ENCODE measurements at regions not wholly inside any gene's neighbourhood (a gene's known extent, or its start where the extent isn't known, plus 50 kb on each side); places are given as distances from the start of the nearest gene placed in this dataset.

DNA sequence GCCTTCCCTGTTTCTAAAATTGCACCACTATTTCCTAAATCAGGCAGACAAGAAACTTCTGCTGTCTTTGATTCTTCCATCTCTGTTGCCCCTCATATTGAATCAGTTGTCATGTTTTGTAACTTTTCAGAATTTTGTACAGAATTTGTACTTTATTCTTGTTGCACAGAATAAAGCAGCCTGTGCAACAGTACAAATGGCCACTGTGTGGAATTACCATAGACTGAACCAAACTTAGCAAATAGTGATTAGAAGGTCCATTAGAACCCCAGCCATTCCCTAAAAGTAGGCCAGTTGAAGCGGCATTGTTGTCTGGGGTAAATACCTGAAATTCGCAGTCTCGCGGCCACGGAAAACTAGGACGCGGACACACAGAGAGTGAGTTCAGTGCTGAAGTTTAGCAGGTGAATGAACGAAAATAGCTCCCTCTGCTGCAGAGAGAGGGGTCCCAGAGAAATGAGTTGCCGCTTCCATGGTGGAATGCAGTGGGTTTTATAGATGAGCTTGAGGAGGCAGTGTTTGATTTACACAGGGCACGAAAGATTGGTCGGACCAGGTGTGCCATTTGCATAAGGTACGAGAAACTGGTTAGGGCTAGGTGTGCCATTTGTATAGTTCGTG lies 71.8 kb downstream of the C4orf33 start:
- FAIRE-seq, result no peak

DNA sequence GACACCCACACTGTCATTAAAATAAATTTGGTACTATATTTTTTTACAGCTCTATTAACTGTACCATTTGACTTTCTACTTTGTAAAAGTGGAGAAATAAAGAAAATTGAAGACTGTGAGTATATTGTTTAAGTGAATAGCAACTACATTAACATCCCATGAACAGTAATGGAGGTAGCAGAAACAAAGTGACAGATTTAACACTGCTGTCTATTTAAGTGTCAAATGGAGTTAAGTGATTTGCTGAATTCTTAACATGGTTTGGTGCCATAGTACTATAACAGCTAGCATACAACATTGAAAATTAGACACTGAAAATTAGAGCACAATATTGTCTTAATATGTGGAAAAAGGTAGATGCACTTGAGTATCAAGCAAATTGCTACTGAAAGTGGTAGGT lies 76.2 kb downstream of the C4orf33 start:
- no peak for FAIRE-seq

DNA sequence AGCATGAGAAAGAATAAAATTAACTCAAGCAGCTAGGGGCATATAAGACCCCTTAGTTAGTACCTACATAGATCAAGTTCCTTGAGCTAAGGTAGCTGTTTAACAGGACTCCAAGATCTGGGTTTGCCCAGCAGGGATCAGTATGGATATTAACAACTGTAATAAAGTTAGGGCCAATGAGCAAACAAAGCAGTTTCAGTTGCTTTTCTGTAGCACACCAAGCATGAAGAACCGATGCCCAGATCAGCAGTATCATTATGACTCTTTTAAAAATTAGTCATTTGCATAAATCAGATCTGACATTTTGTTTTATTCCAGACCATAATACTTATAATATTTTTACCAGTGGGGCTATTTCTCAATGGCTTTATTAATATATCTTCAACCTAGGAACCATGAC lies 80.9 kb downstream of the C4orf33 start:
- no peak for FAIRE-seq

DNA sequence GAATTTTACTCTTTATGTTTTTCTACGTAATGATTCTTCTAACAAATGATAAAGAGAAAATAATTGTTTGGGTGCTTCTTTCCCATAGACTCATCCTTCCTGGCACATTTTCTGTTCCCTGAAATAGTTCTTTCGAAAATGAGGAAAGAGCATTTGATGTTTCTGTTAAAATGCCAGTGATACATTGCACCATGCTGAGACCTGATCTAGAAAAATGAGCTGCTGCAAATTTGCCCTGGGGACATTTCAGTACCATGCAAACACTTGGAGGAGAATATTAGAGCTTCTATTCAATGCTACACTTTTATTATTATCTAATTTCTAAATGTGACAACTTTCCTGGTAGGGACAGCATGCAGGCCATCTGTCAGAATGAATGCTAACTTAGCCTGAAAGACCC lies 83.3 kb downstream of the C4orf33 start:
- no peak for FAIRE-seq

DNA sequence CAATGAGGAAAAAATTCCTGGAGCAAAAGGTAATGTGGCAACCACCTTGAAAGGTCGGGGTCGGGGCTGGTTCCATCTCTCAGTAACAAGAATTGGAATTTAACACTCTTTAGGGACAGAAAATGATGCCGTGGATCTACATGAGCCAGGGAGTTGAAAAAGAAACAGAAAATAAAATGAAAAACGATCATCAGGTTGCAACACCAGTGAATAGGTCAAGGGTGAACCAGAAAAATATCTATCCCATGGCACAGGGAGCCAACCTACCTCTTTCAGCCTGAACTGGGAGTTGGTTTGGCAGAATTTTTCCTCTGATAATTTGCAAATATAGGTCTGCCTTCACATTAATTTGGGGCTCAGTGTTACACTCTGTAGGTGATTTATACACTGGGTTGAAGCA lies 93.7 kb downstream of the C4orf33 start:
- no peak for FAIRE-seq

DNA sequence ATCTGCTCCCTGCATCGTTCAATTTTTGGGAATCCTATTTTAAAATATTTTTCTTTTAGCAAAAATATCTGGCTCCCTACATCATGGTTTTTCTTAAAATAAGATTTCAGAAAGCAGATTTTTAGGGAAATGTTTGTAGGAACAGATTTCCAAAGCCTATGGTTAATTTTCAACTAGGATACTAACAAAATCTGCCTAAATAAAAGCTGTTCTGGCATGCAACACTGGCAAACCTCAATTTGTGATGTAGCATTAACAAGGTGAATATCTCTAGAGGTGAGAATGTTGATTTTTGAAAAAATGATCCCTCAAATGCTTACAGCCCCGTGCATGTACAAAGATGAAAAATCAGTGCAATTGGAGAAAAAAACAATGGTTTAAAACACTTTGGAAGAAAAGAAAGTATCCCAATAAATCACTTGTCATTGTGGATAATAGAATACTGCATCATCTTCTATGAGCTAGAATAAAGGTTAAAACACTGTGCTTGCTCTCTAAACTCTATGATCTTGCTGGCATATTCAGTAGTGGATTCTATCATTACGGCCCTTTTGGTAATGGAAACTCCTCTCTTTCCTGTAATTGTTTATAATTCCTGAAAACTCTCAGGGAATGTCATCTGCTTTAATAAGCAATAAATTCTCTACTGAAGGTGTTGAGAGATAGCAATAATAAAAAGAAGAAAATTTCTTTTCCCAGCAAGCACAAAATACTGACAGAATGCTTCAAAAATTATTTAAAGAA lies 97.6 kb downstream of the C4orf33 start:
- no peak for FAIRE-seq

DNA sequence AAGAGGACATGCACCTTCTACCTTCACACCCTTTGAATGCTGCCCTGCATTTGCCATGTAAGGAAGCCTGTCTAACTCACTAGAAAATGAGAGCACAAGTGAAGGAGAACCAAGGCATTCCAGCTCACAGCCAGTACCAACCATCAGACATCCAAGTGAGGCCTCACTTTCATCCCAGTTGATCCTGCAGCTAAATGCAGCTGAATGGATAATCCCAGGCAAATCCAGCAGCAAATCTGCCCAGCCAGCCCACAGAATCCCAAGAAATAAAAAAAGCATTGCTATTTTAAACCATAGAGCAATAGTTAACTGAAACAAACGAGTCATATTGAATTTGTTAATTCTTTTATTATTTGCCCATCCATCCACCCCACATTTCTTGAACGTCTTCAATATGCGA lies 112.5 kb downstream of the C4orf33 start:
- no peak for FAIRE-seq

DNA sequence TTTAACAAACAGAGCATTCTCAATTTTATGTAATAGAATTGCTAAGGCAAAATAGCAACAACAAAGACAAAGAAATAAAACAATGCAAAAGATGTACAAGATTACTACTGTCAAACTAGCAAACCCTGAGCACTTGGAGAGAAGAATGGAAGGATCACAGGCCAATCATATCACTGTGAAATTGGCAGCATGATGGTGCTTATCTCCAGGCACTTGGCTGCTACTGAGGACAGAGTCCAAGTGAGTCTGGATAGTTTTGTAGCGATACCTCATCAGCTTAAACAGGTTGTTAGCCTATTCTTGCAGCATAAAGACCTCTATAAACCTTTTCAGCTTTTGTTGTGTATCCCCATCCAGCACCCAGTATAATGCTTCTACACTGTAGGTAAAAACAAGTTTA lies 117.7 kb downstream of the C4orf33 start:
- FAIRE-seq, result no peak

DNA sequence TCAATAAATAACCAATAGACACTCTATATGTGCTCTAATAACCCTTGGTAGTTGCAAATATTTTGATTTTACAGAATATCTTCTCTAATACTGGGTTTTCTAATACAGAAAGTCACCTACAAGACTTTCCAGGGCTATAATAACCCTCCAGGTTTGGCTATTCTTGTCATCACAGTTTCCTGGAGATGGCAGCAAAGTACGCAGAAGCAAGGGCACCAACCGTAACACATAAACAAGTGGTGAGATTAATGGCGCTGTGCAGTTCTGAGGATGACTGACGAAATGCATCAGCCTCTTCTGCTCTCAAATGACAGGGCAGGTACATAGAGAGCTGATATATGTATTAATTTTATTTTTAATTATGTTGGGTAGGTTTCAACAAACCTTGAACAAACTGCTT lies 122.4 kb downstream of the C4orf33 start:
- FAIRE-seq, result no peak

DNA sequence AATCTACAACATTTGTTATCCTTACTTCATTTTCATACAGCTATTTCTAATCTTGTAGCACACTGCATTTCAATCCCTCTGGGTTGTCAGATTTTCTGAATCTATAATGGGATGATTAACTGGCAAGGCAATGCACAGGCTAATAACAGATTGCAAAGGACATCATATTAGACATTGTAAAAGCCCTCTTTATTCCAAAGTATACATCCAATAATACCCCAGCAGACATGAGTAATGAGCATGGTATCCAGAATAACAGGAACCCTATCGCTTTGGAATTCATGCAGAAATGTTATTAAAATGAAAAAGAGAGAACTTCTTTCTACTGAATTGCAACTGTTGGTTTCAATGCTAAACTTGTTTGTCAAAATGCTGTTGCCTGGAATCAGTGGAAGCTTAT lies 122.9 kb downstream of the C4orf33 start:
- no peak for FAIRE-seq

DNA sequence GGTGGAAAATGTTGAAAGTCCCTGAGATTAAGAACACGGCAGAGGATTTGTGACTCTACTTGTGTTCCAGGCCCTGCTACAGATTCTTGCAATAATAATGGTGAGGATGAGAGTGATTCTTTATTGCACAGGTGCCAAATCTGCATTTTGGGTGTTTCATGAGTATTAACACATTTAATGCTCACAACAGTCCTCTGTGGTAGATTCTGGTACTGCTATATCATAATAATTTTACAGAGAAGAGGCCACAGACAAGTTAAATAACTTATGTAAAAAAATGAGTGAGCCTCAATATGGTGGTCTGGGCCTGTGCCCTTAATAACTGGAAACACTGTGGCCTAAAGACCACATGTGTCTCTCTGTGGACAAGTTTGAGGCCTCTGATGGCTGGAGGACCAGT lies 124.3 kb downstream of the C4orf33 start:
- no peak for FAIRE-seq

DNA sequence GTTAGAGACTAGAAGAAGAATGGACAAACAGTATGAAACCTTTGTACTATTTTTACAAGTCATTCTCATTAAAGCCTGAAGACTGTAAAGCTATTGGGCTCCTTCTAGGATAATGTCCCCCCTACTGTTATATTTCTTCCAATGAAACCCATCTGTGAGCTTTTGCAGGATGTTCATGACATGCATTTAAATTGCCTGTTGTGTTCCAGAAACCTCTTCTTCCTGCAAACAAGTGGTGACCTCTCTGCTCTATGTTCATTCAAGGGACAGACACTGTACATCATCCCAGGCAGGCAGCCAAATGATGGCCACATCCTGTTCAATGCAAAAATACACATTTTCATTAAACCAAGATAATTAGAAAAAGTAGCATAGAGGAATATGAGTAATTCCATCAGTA lies 128.0 kb downstream of the C4orf33 start:
- no peak for FAIRE-seq

DNA sequence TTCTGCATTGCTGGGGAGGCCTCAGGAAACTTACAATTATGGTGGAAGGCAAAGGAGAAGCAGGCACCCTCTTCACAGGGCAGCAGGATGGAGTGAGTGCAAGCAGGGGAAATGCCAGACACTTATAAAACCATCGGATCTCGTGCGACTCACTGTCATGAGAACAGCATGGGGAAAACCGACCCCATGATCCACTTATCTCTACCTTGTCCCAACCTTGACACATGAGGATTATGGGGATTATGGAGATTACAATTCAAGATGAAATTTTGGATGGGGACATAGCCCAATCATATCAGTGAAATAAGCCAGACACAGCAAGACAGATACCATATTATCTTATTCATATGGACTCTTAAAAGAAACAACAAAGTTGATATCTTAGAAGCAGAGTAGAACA lies 134.9 kb downstream of the C4orf33 start:
- FAIRE-seq, result no peak

DNA sequence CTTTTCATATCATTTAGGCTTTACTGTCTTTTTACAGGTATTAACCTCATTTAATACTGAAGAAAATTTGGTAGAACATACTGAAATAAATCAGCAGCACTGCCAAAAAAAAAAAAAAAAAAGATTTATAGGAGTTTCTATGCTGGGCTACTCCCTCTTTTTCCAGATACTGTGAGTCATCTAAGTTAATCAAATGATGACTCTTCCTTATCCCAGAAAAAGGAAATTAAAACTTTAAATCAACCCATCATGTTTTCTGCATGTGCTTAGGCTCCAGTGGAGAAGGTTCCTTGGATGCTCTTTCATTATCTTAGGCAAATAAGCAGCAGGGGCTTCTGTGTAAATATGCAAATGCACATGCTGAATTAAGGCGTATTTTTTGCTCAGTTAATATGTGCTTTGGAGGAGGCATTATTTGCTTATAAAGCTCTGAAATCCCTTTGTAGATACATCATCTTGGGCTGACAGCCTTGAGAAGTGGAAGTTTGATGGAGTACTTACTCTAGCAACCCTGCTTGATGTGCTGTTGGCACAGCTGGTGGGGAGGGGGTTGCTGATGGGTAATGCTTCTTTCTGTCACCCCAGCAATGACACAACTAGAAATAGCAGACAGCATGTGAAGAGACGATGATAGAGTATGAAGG lies 136.1 kb downstream of the C4orf33 start:
- no peak for FAIRE-seq

DNA sequence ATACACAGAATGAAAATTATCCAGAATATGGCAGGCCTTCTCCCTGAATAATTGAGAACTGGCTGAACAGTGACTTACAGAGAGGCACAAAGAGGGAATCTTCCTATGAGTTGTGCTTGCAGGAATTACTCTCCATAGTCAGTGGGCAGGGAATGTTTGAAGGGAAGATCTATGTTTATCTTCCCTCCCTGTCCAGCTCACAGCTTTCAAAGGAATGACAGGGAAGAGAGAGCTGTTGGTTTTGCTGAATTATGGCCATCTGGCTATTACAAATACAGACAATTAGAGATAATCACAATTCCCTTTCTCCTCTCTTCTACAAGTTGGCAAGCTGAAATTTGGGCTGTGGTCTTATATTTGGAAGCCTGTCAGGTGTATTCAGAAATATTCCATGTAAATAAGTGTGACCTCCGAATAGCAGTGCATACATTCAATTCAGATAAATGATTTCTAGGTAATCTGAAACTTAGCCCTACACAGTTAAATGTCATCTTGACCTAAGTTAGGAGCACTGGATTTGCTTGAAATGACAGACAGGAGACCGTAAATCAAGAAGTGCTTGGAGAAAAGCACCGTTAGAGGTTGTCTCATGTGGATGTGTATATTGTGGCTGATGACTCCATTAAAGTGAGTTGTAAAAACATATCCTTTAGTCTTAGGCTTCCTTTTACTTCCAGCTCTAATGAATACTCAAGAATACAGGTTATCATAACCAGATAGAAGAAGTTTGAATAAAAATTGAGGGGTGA lies 136.8 kb downstream of the C4orf33 start:
- no peak for FAIRE-seq

DNA sequence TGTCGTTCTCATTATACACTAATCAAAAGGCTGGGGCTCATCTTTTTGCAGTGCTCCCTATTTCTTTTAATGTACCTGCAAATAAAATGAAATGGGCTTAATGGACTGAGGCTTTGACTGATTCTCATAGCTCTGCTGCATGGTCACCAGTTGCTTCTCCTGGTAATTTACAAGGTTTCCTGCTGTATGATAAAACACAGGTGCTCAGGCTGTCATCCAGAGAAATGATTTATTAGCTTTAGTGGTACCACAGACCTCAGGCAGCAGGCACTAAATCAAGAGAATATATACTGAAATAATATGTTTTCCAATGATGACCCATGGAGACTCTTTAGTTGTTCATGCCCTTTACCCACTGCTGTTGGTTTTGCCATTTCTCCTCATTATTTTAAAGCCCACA lies 137.7 kb downstream of the C4orf33 start:
- no peak for FAIRE-seq

DNA sequence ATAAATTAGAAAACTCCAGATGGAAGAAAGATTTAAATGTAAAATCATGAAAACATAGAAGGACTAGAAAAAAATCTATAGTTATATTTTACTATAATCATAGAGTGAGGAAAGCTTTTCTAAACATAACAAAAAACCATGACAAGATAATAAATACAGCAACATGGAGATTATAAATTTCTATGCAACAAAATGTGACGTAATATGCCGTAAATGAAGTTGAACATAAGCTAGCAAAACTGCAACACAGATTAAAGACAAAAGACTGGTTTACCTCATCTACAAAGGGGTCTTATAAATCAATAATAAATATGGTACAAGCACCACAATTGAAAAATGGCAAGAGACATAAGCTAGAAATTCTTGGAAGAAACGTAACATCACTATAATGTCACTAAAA lies 140.4 kb downstream of the C4orf33 start:
- FAIRE-seq, result no peak

DNA sequence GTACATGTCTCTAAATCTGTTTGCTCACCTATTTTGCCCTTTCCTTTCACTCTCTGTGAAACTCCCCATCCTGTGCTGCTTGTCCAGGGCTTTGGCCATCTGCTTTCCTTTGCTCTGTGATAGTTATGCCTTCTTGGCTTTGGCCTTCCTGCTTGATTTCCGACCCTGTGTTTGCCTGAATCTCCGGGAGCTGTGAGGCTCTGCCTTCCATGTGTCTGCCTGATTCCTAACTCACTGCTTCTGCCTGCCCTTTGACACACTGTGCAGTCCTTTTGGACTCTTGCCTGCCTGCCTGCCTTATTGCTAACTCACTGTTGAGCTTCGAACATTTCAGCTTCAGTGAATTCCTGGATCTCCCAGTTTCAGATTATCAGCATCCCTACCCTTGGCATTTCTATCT lies 143.1 kb downstream of the C4orf33 start:
- no peak for FAIRE-seq

DNA sequence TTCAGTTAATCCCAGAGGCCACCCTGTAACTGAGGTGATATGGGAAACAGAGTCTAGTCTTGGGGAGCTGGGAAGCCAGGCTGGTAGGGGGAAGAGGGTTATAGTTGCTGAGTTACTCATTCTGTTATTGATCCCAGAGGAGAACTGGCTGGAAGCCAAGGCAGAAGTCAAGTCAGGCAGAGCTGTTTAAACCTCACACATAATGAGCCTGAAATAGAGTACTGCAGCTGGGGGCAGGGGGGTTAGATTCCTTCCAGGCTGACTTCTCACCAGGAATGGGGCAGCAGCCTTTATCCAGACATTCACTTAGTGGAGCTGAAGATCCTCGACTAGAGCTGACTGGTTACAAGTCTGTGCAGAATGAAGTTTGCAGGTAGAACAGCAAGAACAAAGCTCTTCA lies 144.9 kb downstream of the C4orf33 start:
- FAIRE-seq, result no peak

DNA sequence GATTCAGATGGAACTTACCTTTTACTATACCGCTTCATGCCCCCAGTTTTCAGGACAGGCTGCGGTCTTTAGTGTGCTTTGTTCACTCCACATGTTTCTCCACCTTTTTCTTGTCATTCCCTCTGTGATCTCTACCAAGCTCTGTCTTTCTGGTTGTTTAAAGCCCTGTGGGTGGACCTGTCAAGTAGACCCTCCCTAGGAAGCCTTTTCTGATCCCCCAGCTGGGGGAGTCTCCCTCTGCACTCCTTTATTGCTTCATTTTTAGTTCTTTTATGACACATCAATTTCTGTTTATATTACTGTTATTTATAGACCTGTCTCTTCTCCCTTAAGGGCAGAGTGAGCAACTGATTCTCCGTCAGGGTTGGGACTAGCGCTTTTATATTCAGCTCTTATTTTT lies 150.2 kb downstream of the C4orf33 start:
- FAIRE-seq, result no peak

DNA sequence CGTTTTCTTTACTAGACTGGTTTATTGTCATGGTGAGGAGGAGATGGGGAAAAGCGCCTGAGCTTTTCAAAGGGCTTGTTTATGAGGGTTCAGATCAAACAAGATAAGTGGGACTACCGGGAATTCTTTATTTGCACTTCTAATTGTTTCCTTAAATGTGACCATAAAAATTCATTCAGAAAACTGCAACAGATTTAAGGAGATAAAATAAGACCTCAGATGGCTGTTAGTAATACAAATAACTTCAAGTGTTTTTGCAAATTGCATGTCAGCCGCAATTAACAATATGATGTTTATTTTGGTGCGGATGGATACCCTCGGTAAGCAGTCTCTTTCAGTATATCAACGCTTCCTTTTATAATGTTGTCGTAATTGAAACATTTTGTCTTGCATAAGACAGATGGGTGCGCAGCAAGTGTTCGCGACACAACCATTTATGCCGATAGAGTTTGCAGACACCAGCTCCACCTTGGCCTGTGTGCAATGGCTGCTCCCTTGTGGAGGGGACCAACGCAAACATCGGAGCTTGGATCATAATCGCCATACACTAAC lies 151.0 kb downstream of the C4orf33 start:
- peak; percentile 60 for FAIRE-seq

DNA sequence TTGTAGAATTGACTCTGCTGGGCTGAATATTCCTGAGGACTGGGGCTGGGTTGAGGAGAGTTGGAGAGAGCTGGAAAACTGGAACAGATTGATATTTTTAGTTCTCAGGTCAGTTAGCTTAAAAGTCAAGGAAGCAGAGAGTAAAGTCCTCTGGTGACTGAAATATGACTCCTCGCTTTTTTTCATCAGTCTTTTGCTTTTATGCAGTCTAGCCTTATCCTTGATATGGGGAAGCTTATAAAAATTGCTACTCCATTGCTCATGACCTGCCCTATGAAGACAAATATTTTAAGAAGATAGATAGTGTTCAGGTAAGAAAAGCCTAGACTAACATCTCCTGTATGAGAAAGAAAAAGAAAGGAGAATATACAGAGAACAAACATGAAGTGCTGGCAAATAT lies 152.7 kb downstream of the C4orf33 start:
- FAIRE-seq, result no peak

DNA sequence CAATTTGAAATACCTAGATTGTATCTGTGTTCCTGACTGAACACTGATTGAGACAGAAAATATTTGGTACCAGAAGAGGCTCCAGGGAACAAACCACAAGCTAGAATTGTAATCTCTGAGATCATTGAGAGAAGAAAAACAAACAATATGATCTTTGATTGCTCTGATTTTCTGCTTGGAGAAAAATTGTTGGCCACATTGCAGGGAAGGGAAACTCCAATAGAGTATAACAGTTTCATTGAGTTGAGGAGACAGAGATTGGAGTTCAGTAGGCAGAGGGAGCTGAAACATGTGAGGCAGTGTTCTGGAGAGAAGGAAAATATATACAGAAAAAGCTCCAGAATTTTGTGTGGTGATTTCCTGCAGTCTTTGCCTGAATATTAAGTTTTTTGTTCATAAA lies 158.2 kb downstream of the C4orf33 start:
- no peak for FAIRE-seq
